Aorta (tissue), 5 donors: ENCODE measurements at regions not wholly inside any gene's neighbourhood (a gene's known extent, or its start where the extent isn't known, plus 50 kb on each side); places are given as distances from the start of the nearest gene placed in this dataset.

Experiments used
- ATAC-seq: fragments of 200-7000 bp; cut with Tn5 transposase; one replicate; pipeline ENCODE4 v1.9.1; 2022; ENCODE audit warnings: moderate library complexity; ENCODE audit not compliant: low FRiP score
- DNase-seq, 2 donors: peaks; one replicate each; pipeline ENCODE4 v3.0.0-alpha.2; 2020
- H3K27ac ChIP-seq, 2 donors: one replicate each; pipeline ENCODE4 v1.5.1; 2013; ENCODE audit warnings: low read length in 2 of 2, mild to moderate bottlenecking in 2 of 2, moderate library complexity in 2 of 2, control low read depth in 1 of 2, inconsistent platforms in 1 of 2, low read depth in 1 of 2
- H3K27me3 ChIP-seq, 2 donors: one replicate each; pipeline ENCODE4 v1.6.1; 2013; ENCODE audit warnings: control low read depth in 1 of 2, low read length in 1 of 2, mild to moderate bottlenecking in 1 of 2, moderate library complexity in 1 of 2; ENCODE audit not compliant: insufficient read depth in 2 of 2, control insufficient read depth in 1 of 2
- H3K36me3 ChIP-seq, 2 donors: one replicate each; pipeline ENCODE4 v1.6.1; 2013; ENCODE audit warnings: control low read depth in 1 of 2, low read length in 1 of 2, mild to moderate bottlenecking in 1 of 2; ENCODE audit not compliant: insufficient read depth in 2 of 2, control insufficient read depth in 1 of 2
- H3K4me1 ChIP-seq, 2 donors: one replicate each; pipeline ENCODE4 v1.6.1; 2013; ENCODE audit warnings: low read length in 2 of 2, control low read depth in 1 of 2, mild to moderate bottlenecking in 1 of 2, moderate library complexity in 1 of 2; ENCODE audit not compliant: insufficient read depth in 2 of 2, control insufficient read depth in 1 of 2
- H3K4me3 ChIP-seq, 2 donors: one replicate each; pipeline ENCODE4 v1.5.1; 2013; ENCODE audit warnings: low read length in 2 of 2, control low read depth in 1 of 2, mild to moderate bottlenecking in 1 of 2
- H3K9me3 ChIP-seq: one replicate; pipeline ENCODE4 v1.6.1; 2013; ENCODE audit warnings: mild to moderate bottlenecking, low read length; ENCODE audit not compliant: control insufficient read depth
- WGBS, 2 donors: extraction: QIAGEN DNeasy Blood & Tissue Kit; methylation state at CpG; one replicate each; pipeline ENCODE4 v1.1.7; 2013; 5-methylcytosine and 5-hydroxymethylcytosine counted together
- intact Hi-C, 2 donors: fragments of 100-400 bp; cut with DNase I; formaldehyde crosslinking; loops; one replicate each; pipeline versions ENCODE4 v1.14.2 to v1.15.0; 2022
- donor health status: healthy with polysubstance abuse.
- donor health status: Bipolar disorder and iron deficiency.
- donor health status: DM: no; HTN: no; CAD: no.
- donor health status: DM: no; HTN: no; CAD: no.
- donor health status: DM: yes; HTN: yes; CAD: no.

- Histone ChIP-seq H3K4me1 (no peaks in the 10 kb centered on the region), H3K27me3 (no peaks in the 10 kb centered on the region), H3K4me3 (no peak overlapping the region), H3K27ac (no peak overlapping the region), H3K9me3 (no peaks in the 10 kb centered on the region), H3K36me3 (no peaks in the 10 kb centered on the region)
- no peak for ATAC-seq
- DNase-seq: no peak
- intact Hi-C loops: no loop called here
- WGBS, 2 donors: 62 to 79% methylated on average over 3 of the region's 3 CpGs
These were observed 330.2 kb downstream of the DSC3 start for GRCh38 chr18:30712383-30712782.

- H3K4me3 ChIP-seq: no peak overlapping the region
- no peaks in the 10 kb centered on the region for H3K27me3 ChIP-seq
- no peaks in the 10 kb centered on the region for H3K36me3 ChIP-seq
- WGBS, 2 donors: 21 to 28% methylated on average over 1 of the region's 1 CpG
- H3K9me3 ChIP-seq: no peaks in the 10 kb centered on the region
- no peaks in the 10 kb centered on the region for H3K4me1 ChIP-seq
- H3K27ac ChIP-seq: no peak overlapping the region
- no peak for DNase-seq
- intact Hi-C loops: no loop called here
- ATAC-seq: no peak
These were observed 332.9 kb downstream of the DSC3 start for GRCh38 chr18:30709595-30709994.

GRCh38 chr18:30705943-30706342 is 336.6 kb downstream of the DSC3 start:
- Histone ChIP-seq H3K27ac (no peak overlapping the region), H3K36me3 (no peaks in the 10 kb centered on the region), H3K9me3 (no peaks in the 10 kb centered on the region), H3K27me3 (no peaks in the 10 kb centered on the region), H3K4me1 (no peaks in the 10 kb centered on the region), H3K4me3 (no peak overlapping the region)
- ATAC-seq (no peak), DNase-seq (no peak)
- WGBS, 2 donors: 71 to 74% methylated on average over 4 of the region's 4 CpGs
- intact Hi-C loops: no loop called here

DNA sequence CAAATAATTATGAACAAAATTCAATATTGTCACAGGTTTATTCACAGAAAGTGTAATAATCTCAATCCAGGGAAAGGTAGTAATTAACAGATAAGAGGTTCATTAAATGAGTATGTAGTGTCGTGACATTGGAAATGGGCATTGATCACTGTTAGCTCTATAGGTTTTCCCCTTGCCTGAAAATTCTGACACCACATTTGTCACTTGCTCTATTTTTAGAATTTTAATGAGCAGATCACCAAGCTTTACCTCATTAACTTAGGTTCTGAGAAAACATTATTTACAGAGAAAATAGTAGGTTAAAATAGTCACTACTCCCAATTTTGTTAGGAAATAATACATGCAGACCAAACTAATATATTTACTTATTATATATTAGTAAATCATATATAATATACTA is 344.0 kb downstream of the DSC3 start:
- WGBS, 2 donors: 97 to 100% methylated on average over 1 of the region's 1 CpG
- Histone ChIP-seq H3K9me3 (peaks cover 2% of the 10 kb centered on the region), H3K4me3 (no peak overlapping the region), H3K27me3 (peaks cover 0 to 2% of the 10 kb centered on the region in 2 donors), H3K36me3 (no peaks in the 10 kb centered on the region), H3K27ac (no peak overlapping the region), H3K4me1 (no peaks in the 10 kb centered on the region)
- ATAC-seq: no peak
- DNase-seq: no peak
- intact Hi-C loops: no loop called here

GRCh38 chr18:30696201-30696600 is 346.3 kb downstream of the DSC3 start:
- no peaks in the 10 kb centered on the region for H3K36me3 ChIP-seq
- peaks cover 0 to 2% of the 10 kb centered on the region in 2 donors for H3K4me1 ChIP-seq
- peaks cover 0 to 2% of the 10 kb centered on the region in 2 donors for H3K27me3 ChIP-seq
- no peak overlapping the region for H3K27ac ChIP-seq
- no peak for DNase-seq
- ATAC-seq: no peak
- H3K4me3 ChIP-seq: no peak overlapping the region
- peaks cover 2% of the 10 kb centered on the region for H3K9me3 ChIP-seq
- intact Hi-C loops: no loop called here
- 89 to 90% methylated on average over 5 of the region's 5 CpGs for WGBS, 2 donors

GRCh38 chr18:30694773-30695172 is 347.8 kb downstream of the DSC3 start:
- no peak for ATAC-seq
- peaks cover 0 to 2% of the 10 kb centered on the region in 2 donors for H3K27me3 ChIP-seq
- no peaks in the 10 kb centered on the region for H3K36me3 ChIP-seq
- H3K4me1 ChIP-seq: peaks cover 0 to 2% of the 10 kb centered on the region in 2 donors
- intact Hi-C loops: no loop called here
- DNase-seq: no peak
- H3K4me3 ChIP-seq: no peak overlapping the region
- H3K27ac ChIP-seq: no peak overlapping the region
- peaks cover 2% of the 10 kb centered on the region for H3K9me3 ChIP-seq
- 95 to 98% methylated on average over 3 of the region's 3 CpGs for WGBS, 2 donors

DNA sequence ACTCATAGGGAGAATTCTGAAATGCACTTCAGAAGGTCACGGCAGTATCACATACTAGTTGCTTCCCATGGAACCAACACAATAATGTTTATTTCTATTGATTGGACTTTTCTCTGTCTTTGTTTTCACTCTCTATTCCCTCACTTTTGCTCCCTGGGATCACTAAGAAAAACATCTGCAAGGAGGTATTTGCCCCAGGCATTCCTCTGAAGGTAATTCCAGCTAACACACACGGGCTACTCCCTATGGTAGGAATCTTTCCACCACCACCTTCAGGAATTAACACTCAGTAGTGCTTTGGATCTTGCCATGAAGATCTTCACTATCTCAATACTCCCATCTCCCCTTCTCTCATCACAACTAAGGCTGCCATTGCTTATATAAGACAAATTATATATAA is 353.3 kb downstream of the DSC3 start:
- Histone ChIP-seq H3K36me3 (no peaks in the 10 kb centered on the region), H3K27me3 (no peaks in the 10 kb centered on the region), H3K4me3 (no peak overlapping the region), H3K9me3 (no peaks in the 10 kb centered on the region), H3K4me1 (peaks cover 0 to 2% of the 10 kb centered on the region in 2 donors), H3K27ac (no peak overlapping the region)
- intact Hi-C loops: no loop called here
- no peak for ATAC-seq
- DNase-seq: no peak
- 85 to 89% methylated on average over 2 of the region's 2 CpGs for WGBS, 2 donors

- peaks cover 0 to 2% of the 10 kb centered on the region in 2 donors for H3K4me1 ChIP-seq
- DNase-seq (no peak), ATAC-seq (no peak)
- intact Hi-C loops: no loop called here
- no peaks in the 10 kb centered on the region for H3K36me3 ChIP-seq
- no peak overlapping the region for H3K4me3 ChIP-seq
- no peaks in the 10 kb centered on the region for H3K27me3 ChIP-seq
- 80 to 85% methylated on average over 2 of the region's 2 CpGs for WGBS, 2 donors
- no peak overlapping the region for H3K27ac ChIP-seq
- H3K9me3 ChIP-seq: no peaks in the 10 kb centered on the region
These were observed 355.0 kb downstream of the DSC3 start for GRCh38 chr18:30687501-30687900.

DNA sequence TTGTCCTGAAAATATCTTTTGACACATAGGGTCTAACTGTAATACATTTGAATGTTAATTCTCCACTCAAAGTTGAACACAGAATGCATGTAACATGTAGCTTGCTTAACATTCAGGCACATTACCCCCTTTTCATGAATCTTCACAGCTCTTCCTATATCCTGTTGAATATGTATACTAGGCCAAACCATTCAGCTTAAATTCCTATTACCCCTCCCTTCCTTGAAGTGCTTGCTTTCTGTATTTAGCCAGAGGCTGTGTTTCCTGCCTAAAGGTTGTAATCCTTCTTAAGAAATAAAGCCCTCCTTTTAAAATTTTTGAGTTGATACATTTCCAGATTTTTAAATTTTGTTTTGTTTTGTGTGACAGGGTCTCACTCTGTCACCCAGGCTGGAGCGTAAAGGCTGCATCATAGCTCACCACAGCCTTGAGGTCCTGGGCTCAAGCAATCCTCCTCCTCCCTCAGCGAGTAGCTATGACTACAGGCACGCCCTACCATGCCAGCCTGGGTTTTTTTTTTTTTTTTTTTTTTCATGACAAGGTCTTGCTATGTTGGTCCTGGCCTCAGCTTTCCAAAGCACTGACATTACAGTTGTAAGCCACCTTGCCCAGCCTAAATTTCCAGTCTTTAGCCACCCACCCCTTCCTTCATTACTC is 357.6 kb downstream of the DSC3 start:
- no peak overlapping the region for H3K27ac ChIP-seq
- H3K36me3 ChIP-seq: no peaks in the 10 kb centered on the region
- H3K27me3 ChIP-seq: no peaks in the 10 kb centered on the region
- H3K9me3 ChIP-seq: no peaks in the 10 kb centered on the region
- intact Hi-C loops: no loop called here
- WGBS, 2 donors: 52 to 57% methylated on average over 3 of the region's 3 CpGs
- H3K4me1 ChIP-seq: no peaks in the 10 kb centered on the region
- DNase-seq: no peak
- H3K4me3 ChIP-seq: no peak overlapping the region
- ATAC-seq: no peak
